IPS-NIHi7 (cell line): ENCODE measurements at regions not wholly inside any gene's neighbourhood (a gene's known extent, or its start where the extent isn't known, plus 50 kb on each side); places are given as distances from the start of the nearest gene placed in this dataset.

Source experiments
- DNase-seq: peaks from one replicate; pipeline ENCODE4 v3.0.0; 2012; ENCODE audit warnings: mixed read lengths; ENCODE audit errors: extremely low spot score

GRCh38 chr3:135865085-135865484, 100.4 kb upstream of the PPP2R3A start:
- no peak for DNase-seq

GRCh38 chr3:135865553-135865952, 100.0 kb upstream of the PPP2R3A start:
- no peak for DNase-seq

GRCh38 chr3:135867911-135868310, 97.6 kb upstream of the PPP2R3A start:
- no peak for DNase-seq

- DNase-seq: no peak
Measured at GRCh38 chr3:135868801-135869200, 96.7 kb upstream of the PPP2R3A start.

- DNase-seq: no peak
Measured at GRCh38 chr3:135869439-135870105, 96.0 kb upstream of the PPP2R3A start.

GRCh38 chr3:135871311-135871710, 94.2 kb upstream of the PPP2R3A start:
- DNase-seq: no peak

GRCh38 chr3:135874035-135874434, 91.5 kb upstream of the PPP2R3A start:
- no peak for DNase-seq

- no peak for DNase-seq
Measured at GRCh38 chr3:135878501-135878900, 87.0 kb upstream of the PPP2R3A start.

- DNase-seq: no peak
Measured at GRCh38 chr3:135885885-135886284, 79.6 kb upstream of the PPP2R3A start.

GRCh38 chr3:135887220-135887619, 78.3 kb upstream of the PPP2R3A start:
- no peak for DNase-seq

GRCh38 chr3:135889443-135889842, 76.1 kb upstream of the PPP2R3A start:
- no peak for DNase-seq

GRCh38 chr3:135891121-135891520, 74.4 kb upstream of the PPP2R3A start:
- DNase-seq: no peak

GRCh38 chr3:135895106-135895733, 70.3 kb upstream of the PPP2R3A start:
- peak; percentile 67 for DNase-seq

- DNase-seq: no peak
Measured at GRCh38 chr3:135895734-135896121, 69.8 kb upstream of the PPP2R3A start.

- DNase-seq: no peak
Measured at GRCh38 chr3:135896613-135897012, 68.9 kb upstream of the PPP2R3A start.

GRCh38 chr3:135897715-135898114, 67.8 kb upstream of the PPP2R3A start:
- DNase-seq: no peak

GRCh38 chr3:135898774-135899173, 66.8 kb upstream of the PPP2R3A start:
- no peak for DNase-seq

- no peak for DNase-seq
Measured at GRCh38 chr3:135905058-135905724, 60.3 kb upstream of the PPP2R3A start.

- DNase-seq: no peak
Measured at GRCh38 chr3:135907422-135908165, 57.9 kb upstream of the PPP2R3A start.

- no peak for DNase-seq
Measured at GRCh38 chr3:135908225-135908624, 57.3 kb upstream of the PPP2R3A start.

GRCh38 chr3:135908737-135909136, 56.8 kb upstream of the PPP2R3A start:
- DNase-seq: no peak

- no peak for DNase-seq
Measured at GRCh38 chr3:135911110-135911509, 54.4 kb upstream of the PPP2R3A start.
